ENCODE measurements at regions not wholly inside any gene's neighbourhood (a gene's known extent, or its start where the extent isn't known, plus 50 kb on each side); places are given as distances from the start of the nearest gene placed in this dataset.

- DNase-seq, result no peak
Observed at GRCh38 chr6:156647991-156648390, 129.2 kb upstream of the ARID1B start.

DNA sequence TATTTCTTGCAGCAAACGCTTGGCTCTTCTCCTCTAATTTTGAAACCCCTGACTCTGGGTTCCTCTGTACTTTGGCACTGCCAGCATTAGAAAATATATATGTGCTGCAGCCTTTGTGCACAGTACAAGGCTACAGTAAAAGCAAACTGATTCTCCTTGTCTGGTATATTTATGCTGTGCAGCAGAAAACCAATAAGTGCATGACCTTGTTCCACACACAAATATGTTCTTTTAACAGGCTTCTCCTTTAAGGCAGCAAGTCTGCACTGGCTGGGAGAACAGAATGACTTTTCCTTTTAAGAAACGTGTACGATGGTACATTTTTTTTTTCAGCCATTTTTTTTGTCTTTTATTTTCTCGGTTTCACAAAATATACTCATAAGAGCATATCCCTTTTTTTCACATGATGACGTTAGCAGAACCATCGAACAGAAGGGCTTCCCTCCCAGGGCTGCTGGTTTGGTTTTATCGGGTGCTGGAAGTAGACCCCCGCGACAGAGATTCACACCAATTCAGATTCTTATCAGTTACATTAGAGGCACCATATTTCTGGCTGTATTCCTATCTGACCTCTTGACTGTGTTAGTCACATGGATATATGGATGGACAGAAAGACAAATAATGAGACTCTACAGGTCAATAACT, 129.9 kb upstream of the ARID1B start:
- no peak for DNase-seq

GRCh38 chr6:156646496-156646895, 130.7 kb upstream of the ARID1B start:
- DNase-seq, result no peak

DNA sequence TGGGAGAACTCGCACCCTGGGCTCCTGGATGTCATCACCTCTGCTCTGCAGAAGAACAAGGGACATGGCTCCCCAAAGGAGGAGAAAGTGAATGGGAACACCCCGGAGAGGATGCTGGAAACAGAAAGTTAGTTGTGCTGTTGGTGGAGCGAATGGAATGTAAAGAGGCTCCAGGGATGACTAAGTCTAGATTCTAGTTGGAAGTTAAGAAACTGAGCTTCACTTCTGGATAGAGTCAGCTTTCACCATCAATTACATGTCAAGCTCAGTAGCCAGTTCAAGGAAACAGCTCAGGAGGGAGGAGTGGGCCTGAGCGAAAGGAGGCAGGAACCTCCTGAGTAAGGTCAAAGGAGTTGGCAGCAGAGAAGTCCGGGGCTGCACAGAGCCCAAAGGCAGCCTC, 132.1 kb upstream of the ARID1B start:
- peak; percentile 35 for DNase-seq

GRCh38 chr6:156639009-156639721, 138.0 kb upstream of the ARID1B start:
- DNase-seq, result no peak

DNA sequence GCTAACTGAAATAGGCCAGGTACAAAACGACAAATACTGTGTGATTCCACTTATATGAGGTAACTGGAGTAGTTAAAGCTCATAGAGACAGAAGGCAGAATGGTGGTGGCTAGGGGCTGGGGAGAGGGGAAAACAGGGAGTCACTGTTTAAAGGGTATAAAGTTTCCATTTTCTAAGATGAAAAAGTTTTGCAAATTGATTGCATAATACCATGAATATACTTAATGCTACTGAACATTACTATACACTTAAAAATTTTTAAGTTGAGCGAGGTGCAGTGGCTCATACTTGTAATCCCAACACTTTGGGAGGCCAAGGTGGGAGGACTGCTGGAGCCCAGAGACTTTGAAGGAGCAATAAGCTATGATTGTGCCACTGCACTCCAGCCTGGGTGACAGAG, 138.6 kb upstream of the ARID1B start:
- no peak for DNase-seq

GRCh38 chr6:156634951-156635371, 142.2 kb upstream of the ARID1B start:
- no peak for DNase-seq

DNA sequence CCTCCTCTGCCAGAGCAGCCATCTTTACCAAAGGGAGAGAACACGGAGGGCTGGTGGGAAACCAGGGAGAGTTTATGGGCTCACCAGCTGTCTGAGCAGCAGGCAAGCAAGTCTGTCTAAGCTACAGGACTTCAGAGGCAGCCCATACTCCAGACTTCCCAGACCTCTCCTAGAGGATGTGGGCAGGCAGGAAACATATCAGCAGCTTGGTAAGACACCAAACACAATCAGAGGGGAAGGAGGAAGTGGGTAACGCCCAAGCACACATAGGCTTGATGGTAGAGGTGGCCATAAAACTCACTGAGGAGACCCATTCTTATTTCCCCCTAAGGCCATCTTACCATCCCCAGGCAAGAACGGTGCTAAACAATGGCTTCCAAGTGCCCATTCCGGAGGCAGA, 143.1 kb upstream of the ARID1B start:
- DNase-seq, result no peak

DNA sequence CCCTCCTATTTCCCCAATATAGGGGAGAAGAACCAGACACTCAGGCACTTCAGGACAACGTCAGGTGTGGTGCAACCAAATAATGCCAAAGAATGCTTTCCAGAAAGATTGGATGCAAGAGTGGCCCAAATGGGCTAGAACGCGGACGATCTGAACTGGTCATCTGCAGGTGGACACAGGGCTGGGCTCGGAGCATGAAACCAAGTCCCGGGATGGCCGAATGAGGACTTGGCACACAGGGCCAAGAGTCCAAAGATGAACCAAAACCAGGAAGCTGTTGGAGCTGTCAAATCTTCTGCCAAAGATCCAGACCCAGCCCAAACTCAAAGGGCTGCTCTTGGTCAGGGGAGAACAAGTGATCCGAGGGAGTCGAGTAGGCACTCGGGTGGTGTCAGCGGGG, 143.9 kb upstream of the ARID1B start:
- DNase-seq, result no peak

DNA sequence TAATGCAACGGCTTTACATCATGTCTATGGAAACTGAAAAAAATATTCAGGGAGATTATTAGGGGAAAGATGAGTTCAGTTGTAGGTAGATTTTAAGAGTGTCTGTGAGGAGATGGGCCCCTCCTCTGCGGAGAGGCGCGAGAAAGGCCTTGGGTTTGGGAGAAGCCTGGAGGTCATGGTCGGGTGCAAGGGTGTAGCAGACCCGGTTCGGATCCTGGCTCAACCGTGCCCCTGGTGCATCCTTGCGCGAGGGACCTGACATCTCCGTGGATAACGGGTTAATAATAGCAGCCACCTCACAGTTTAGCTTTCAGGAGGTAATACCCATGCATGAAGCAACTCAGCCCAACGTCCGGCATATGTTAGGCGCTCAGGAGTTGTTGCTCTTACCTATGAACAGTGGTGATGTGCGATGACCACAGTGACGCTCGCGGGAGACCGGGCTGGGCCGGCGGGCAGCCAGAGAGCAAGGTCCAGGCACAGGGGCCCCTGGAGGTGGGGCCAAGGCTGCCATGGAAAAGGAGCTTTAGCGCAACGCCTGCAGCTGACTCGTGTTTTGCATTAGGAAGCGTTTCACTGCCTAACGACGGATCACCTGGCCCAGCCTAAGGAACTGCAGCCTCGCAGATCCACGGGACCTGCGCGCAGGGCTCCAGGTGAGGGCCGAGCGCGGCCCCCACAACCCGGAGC, 146.4 kb upstream of the ARID1B start:
- no peak for DNase-seq

DNA sequence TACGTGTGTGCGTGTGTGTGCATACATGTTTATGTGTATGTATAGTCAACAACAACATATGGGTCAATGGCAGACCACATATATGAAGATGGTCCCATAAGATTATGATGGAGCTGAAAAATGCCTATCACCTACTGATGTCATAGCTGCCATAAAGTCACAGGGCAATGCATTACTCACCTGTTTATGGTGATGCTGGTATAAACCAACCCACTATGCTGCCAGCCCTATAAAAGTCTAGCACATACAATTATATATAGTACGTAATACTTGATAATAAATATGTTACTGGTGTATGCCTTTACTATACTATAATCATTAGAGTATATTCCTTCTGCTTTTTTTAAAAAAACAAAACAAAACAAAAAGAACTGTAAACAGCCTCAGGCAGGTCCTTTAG, 148.4 kb upstream of the ARID1B start:
- no peak for DNase-seq

- DNase-seq, result no peak
Observed at GRCh38 chr6:156627524-156627923, 149.7 kb upstream of the ARID1B start.

GRCh38 chr6:156622185-156622584, 155.0 kb upstream of the ARID1B start:
- no peak for DNase-seq

- DNase-seq, result no peak
Observed at GRCh38 chr6:156620331-156620730, 156.8 kb upstream of the ARID1B start.

DNA sequence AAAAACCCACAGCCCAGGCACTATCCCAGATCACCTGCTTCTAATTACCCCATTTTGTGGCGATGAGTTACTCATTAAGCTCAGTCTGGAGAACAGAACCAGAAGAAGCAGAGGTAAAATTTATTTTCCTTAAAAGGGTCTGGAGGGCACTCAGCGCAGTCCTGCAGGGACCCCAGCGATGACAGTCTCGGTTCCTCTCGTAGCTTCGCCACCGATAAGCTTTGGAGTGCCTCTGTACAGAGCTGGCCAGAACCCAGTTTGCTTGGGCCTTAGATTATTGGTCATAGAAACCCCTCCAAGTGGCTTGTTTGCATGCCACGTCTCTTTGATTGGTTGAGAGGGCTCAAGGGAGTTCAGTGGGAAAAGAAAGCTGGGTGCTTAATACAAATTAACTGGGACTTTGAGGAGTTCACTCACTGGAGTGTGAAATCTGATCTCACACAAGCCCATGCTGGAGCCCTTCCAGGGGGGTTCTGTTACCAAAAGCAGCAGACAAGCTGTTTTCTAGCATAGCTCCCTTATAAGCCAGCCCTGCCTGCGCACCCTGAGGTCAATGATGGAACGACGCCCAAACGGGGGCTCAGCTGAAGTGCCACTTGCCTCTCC, 158.5 kb upstream of the ARID1B start:
- DNase-seq, result peak; percentile 30

DNA sequence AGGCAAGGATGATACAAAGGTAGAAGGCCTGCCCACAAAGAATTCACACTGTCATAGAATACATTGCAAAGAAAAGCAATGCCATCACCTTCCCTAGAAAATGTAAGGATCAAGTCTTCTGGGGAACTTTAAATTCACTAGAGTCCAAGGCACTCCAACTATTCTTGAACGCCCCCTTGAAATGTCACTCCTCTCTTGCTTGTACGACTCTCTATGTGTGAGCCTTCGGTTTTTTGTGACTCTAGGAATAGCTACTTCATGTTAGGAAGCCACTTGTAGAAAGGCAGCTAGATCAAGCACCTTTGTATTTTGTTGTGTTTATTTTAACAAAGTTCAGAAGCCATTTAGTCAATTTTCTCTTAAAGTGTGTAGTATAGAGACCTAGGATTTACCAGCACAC, 159.2 kb upstream of the ARID1B start:
- DNase-seq, result no peak

- peak; percentile 40 for DNase-seq
Observed at GRCh38 chr6:156617376-156617775, 159.8 kb upstream of the ARID1B start.

DNA sequence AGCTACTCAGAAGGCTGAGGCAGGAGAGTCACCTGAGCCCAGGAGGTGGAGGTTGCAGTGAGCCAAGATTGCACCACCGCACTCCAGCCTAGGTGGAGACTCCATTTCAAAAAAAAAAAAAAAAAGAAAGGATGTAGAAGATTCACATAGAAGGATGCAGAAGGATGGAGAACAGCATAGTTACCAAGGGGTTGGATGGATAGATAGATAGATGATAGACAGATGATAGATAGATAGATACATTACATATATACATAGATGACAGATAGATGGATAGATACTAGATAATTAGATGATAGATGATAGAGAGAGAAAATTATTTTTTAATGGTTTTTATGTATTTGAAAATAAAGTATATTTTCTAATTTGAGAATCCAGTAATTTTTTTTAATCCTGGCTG, 160.7 kb upstream of the ARID1B start:
- no peak for DNase-seq

DNA sequence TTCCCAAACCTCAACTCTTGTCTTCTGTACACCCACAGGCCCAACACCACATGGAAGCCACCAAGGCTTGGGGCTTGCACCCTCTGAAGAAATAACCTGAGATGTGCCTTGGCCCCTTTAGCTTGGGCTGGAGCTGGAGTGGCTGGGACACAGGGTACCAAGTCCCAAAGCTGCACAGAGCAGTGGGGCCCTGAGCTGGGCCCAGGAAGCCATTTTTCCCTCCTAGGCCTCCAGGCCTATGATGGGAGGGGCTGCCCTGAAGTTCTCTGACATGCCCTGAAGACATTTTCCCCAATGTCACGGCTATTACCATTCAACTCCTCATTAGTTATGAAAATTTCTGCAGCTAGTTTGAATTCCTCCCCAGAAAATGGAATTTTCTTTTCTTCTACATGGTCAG, 163.2 kb upstream of the ARID1B start:
- no peak for DNase-seq

- DNase-seq, result no peak
Observed at GRCh38 chr6:156612361-156612760, 164.8 kb upstream of the ARID1B start.

GRCh38 chr6:156602066-156602385, 175.2 kb upstream of the ARID1B start:
- DNase-seq, result no peak

- DNase-seq, result no peak
Observed at GRCh38 chr6:156601152-156602065, 175.8 kb upstream of the ARID1B start.

GRCh38 chr6:156600678-156601077, 176.5 kb upstream of the ARID1B start:
- DNase-seq, result no peak

Data from fibroblast of skin of right biceps (primary cell).